Left lung (tissue), 4 donors: ENCODE measurements at regions not wholly inside any gene's neighbourhood (a gene's known extent, or its start where the extent isn't known, plus 50 kb on each side); places are given as distances from the start of the nearest gene placed in this dataset.

ENCODE experiments used
- ATAC-seq: fragments of 200-7000 bp; cut with Tn5 transposase; one replicate; pipeline ENCODE4 v1.9.1; 2020; ENCODE audit warnings: moderate library complexity
- DNase-seq, 4 donors: peaks; one replicate each; pipeline ENCODE4 v3.0.0-alpha.2; 2013 to 2020
- H3K27ac ChIP-seq, 2 donors: fragments of 200-600 bp; sonication (generic) in 1 of 2; one replicate each; pipeline versions ENCODE4 v1.5.0 to v1.8.0; 2020 to 2021
- H3K27me3 ChIP-seq, 2 donors: fragments of 200-600 bp; sonication (generic) in 1 of 2; one replicate each; pipeline versions ENCODE4 v1.5.0 to v1.8.0; 2020 to 2021
- H3K36me3 ChIP-seq, 2 donors: fragments of 200-600 bp; sonication (generic) in 1 of 2; one replicate each; pipeline versions ENCODE4 v1.5.0 to v1.8.0; 2020 to 2021
- H3K4me1 ChIP-seq, 2 donors: fragments of 200-600 bp; one replicate each; pipeline ENCODE4 v1.8.0; 2021
- H3K4me3 ChIP-seq, 2 donors: fragments of 200-600 bp; sonication (generic) in 1 of 2; one replicate each; pipeline versions ENCODE4 v1.5.0 to v1.8.0; 2020 to 2021; ENCODE audit warnings: mild to moderate bottlenecking in 1 of 2
- H3K9me3 ChIP-seq, 2 donors: fragments of 200-600 bp; sonication (generic) in 1 of 2; one replicate each; pipeline versions ENCODE4 v1.5.0 to v1.8.0; 2020 to 2021
- CTCF ChIP-seq, 2 donors: fragments of 200-600 bp; sonication (generic) in 1 of 2; IDR thresholded peaks; one replicate each; pipeline versions ENCODE4 v1.5.0 to v1.8.0; 2021; ENCODE audit warnings: antibody characterized with exemption in 2 of 2
- intact Hi-C, 2 donors: fragments of 100-400 bp; cut with DNase I; formaldehyde crosslinking; loops; one replicate each; pipeline versions ENCODE4 v1.11.2 to v1.14.2; 2022
- donor health status: DM: no; HTN: yes; CAD: no.
- donor health status: DM: no; HTN: no; CAD: no.

- TF ChIP-seq CTCF (IDR thresholded peaks at IDR 0.05): no peak
- no peaks in the 10 kb centered on the region for H3K27me3 ChIP-seq
- H3K4me1 ChIP-seq: no peaks in the 10 kb centered on the region
- no peak overlapping the region for H3K27ac ChIP-seq
- no peak for ATAC-seq
- DNase-seq: no peak
- no peak overlapping the region for H3K4me3 ChIP-seq
- no peaks in the 10 kb centered on the region for H3K9me3 ChIP-seq
- no peaks in the 10 kb centered on the region for H3K36me3 ChIP-seq
- intact Hi-C loops: no loop called here
These were observed 156.1 kb upstream of the SALL4 start for GRCh38 chr20:51958099-51959065.

- no peak overlapping the region for H3K27ac ChIP-seq
- H3K4me1 ChIP-seq: no peaks in the 10 kb centered on the region
- no peaks in the 10 kb centered on the region for H3K27me3 ChIP-seq
- no peaks in the 10 kb centered on the region for H3K36me3 ChIP-seq
- intact Hi-C loops: no loop called here
- TF ChIP-seq CTCF (IDR thresholded peaks at IDR 0.05): no peak
- ATAC-seq (no peak), DNase-seq (no peak)
- no peak overlapping the region for H3K4me3 ChIP-seq
- no peaks in the 10 kb centered on the region for H3K9me3 ChIP-seq
These were observed 153.4 kb upstream of the SALL4 start for GRCh38 chr20:51955756-51956155.

DNA sequence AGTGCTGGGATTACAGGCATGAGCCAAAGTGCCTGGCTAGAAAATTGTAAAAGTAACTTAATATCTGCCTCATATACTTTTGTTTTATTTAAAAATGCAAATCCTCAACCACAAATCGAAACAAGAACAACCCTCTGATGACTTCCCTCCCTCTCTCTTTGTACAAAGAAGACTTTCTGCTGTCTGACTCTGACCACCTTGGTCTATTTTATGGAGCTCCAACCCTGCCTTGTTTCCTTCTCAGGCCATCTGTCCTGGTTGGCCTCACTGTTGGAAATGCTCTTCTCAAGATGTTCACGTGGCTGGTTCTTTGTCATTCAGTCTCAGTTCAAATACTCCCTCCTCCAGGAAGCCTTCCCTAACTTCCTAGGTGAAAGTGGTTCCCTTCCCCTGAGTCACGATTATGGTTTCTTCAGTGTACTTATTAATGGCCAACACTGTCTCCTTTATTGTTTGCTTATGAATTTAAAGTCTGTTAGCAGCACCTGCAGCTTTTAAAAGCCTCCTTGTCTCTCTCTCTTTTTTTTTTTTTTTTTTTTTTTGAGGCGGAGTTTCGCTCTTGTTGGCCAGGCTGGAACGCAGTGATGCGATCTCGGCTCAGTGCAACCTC is 151.5 kb upstream of the SALL4 start:
- TF ChIP-seq CTCF (IDR thresholded peaks at IDR 0.05): no peak
- Histone ChIP-seq H3K27me3 (no peaks in the 10 kb centered on the region), H3K9me3 (no peaks in the 10 kb centered on the region), H3K36me3 (no peaks in the 10 kb centered on the region), H3K27ac (no peak overlapping the region), H3K4me1 (no peaks in the 10 kb centered on the region), H3K4me3 (no peak overlapping the region)
- intact Hi-C loops: no loop called here
- ATAC-seq: no peak
- no peak for DNase-seq

GRCh38 chr20:51950926-51951325 is 148.6 kb upstream of the SALL4 start:
- no peak for ATAC-seq
- Histone ChIP-seq H3K27me3 (no peaks in the 10 kb centered on the region), H3K36me3 (no peaks in the 10 kb centered on the region), H3K4me1 (no peaks in the 10 kb centered on the region), H3K9me3 (no peaks in the 10 kb centered on the region), H3K4me3 (no peak overlapping the region), H3K27ac (no peak overlapping the region)
- DNase-seq: no peak
- TF ChIP-seq CTCF (IDR thresholded peaks at IDR 0.05): no peak
- intact Hi-C loops: no loop called here

- DNase-seq (no peak), ATAC-seq (no peak)
- Histone ChIP-seq H3K27ac (no peak overlapping the region), H3K4me3 (no peak overlapping the region), H3K36me3 (no peaks in the 10 kb centered on the region), H3K4me1 (no peaks in the 10 kb centered on the region), H3K9me3 (no peaks in the 10 kb centered on the region), H3K27me3 (no peaks in the 10 kb centered on the region)
- no peak for TF ChIP-seq CTCF (IDR thresholded peaks at IDR 0.05)
- intact Hi-C loops: no loop called here
These were observed 144.3 kb upstream of the SALL4 start for GRCh38 chr20:51946586-51946985.
